Esophagus muscularis mucosa (tissue), 4 donors: ENCODE measurements at regions not wholly inside any gene's neighbourhood (a gene's known extent, or its start where the extent isn't known, plus 50 kb on each side); places are given as distances from the start of the nearest gene placed in this dataset.
A peak's percentile ranks its signal among the peaks of the same experiment; 100 is the strongest.

ENCODE experiments used
- DNase-seq: peaks from one replicate; pipeline ENCODE4 v3.0.0-alpha.2; 2017; ENCODE audit errors: extremely low spot score
- H3K27ac ChIP-seq, 4 donors: fragments of 200-600 bp; sonication (generic); replicated peaks in 1 of 4; 1 replicate in 3 of 4; 2 replicates in 1 of 4; pipeline ENCODE4 v1.5.1; 2016 to 2019; ENCODE audit warnings: mild to moderate bottlenecking in 1 of 4
- H3K27me3 ChIP-seq, 4 donors: fragments of 200-600 bp; sonication (generic); one replicate each; pipeline versions ENCODE4 v1.5.1 to v1.6.0; 2016 to 2019
- H3K36me3 ChIP-seq, 4 donors: fragments of 200-600 bp; sonication (generic); one replicate each; pipeline ENCODE4 v1.5.1; 2016 to 2019
- H3K4me1 ChIP-seq, 4 donors: fragments of 200-600 bp; sonication (generic); one replicate each; pipeline ENCODE4 v1.5.1; 2016 to 2019
- H3K4me3 ChIP-seq, 4 donors: fragments of 200-600 bp; sonication (generic); 1 replicate in 2 of 4; 2 replicates in 2 of 4; pipeline ENCODE4 v1.5.1; 2016 to 2019; ENCODE audit warnings: mild to moderate bottlenecking in 4 of 4, moderate library complexity in 1 of 4
- H3K9me3 ChIP-seq, 4 donors: fragments of 200-600 bp; sonication (generic); 1 replicate in 3 of 4; 2 replicates in 1 of 4; pipeline ENCODE4 v1.5.1; 2016 to 2019
- CTCF ChIP-seq, 3 experiments: fragments of 200-600 bp in 2 of 3; fragments of 450-650 bp in 1 of 3; sonication (generic) in 2 of 3; IDR thresholded peaks; one replicate each; pipeline ENCODE4 v1.5.1; 2017 to 2019; ENCODE audit warnings: antibody characterized with exemption in 3 of 3, mild to moderate bottlenecking in 2 of 3, moderate library complexity in 1 of 3
- EP300 ChIP-seq: sonication (generic); formaldehyde crosslinking; IDR thresholded peaks from one replicate; pipeline ENCODE4 v1.6.1; 2017; ENCODE audit warnings: antibody characterized with exemption
- POLR2A ChIP-seq: fragments of 450-650 bp; IDR thresholded peaks from one replicate; pipeline ENCODE4 v1.6.1; 2017; ENCODE audit warnings: antibody characterized with exemption, moderate library complexity, mild to moderate bottlenecking, low read depth
- POLR2AphosphoS5 ChIP-seq, 2 donors: sonication (generic); formaldehyde crosslinking; IDR thresholded peaks; one replicate each; pipeline ENCODE4 v1.6.1; 2017; ENCODE audit warnings: antibody characterized with exemption in 2 of 2
- WGBS: methylation state at CpG from one replicate; pipeline ENCODE4 v1.1.5; 2018; 5-methylcytosine and 5-hydroxymethylcytosine counted together
- intact Hi-C: fragments of 100-400 bp; cut with DNase I; formaldehyde crosslinking; loops from one replicate; pipeline ENCODE4 v1.15.1; 2023

- H3K9me3 ChIP-seq, result peaks cover 0 to 5% (median 0%) of the 10 kb centered on the region in 4 donors
- H3K27me3 ChIP-seq, result peaks cover 0 to 13% (median 0%) of the 10 kb centered on the region in 4 donors
- no peak overlapping the region for H3K27ac ChIP-seq
- DNase-seq, result peak; percentile 12
- intact Hi-C loops, result no loop called here
- no peaks in the 10 kb centered on the region for H3K36me3 ChIP-seq
- 56% methylated on average over 1 of the region's 1 CpG for WGBS
- TF ChIP-seq POLR2AphosphoS5 (IDR thresholded peaks at IDR 0.05), result no peak
- TF ChIP-seq EP300, result no peak
- TF ChIP-seq CTCF (IDR thresholded peaks at IDR 0.05), result no peak
- TF ChIP-seq POLR2A, result no peak
- H3K4me3 ChIP-seq, result no peak overlapping the region
- no peaks in the 10 kb centered on the region for H3K4me1 ChIP-seq
Measured at GRCh38 chr20:41874658-41875057, 256.5 kb upstream of the CHD6 start.

- Histone ChIP-seq H3K4me1 (no peaks in the 10 kb centered on the region), H3K36me3 (no peaks in the 10 kb centered on the region), H3K27ac (no peak overlapping the region), H3K4me3 (no peak overlapping the region), H3K9me3 (peaks cover 0 to 17% (median 6%) of the 10 kb centered on the region in 4 donors), H3K27me3 (peaks cover 0 to 13% (median 0%) of the 10 kb centered on the region in 4 donors)
- TF ChIP-seq CTCF (IDR thresholded peaks at IDR 0.05) (no peak), EP300 (no peak), POLR2A (no peak), POLR2AphosphoS5 (IDR thresholded peaks at IDR 0.05) (no peak)
- DNase-seq, result peak; percentile 86
- 83% methylated on average over 4 of the region's 4 CpGs for WGBS
- intact Hi-C loops, result no loop called here
Measured at GRCh38 chr20:41872930-41873329, 254.8 kb upstream of the CHD6 start.

- TF ChIP-seq CTCF (IDR thresholded peaks at IDR 0.05) (no peak), POLR2A (no peak), EP300 (no peak), POLR2AphosphoS5 (IDR thresholded peaks at IDR 0.05) (no peak)
- Histone ChIP-seq H3K4me1 (no peaks in the 10 kb centered on the region), H3K4me3 (no peak overlapping the region), H3K36me3 (no peaks in the 10 kb centered on the region), H3K27ac (no peak overlapping the region), H3K9me3 (peaks cover 0 to 22% (median 10%) of the 10 kb centered on the region in 4 donors), H3K27me3 (peaks cover 0 to 13% (median 0%) of the 10 kb centered on the region in 4 donors)
- 72% methylated on average over 3 of the region's 3 CpGs for WGBS
- peak; percentile 31 for DNase-seq
- intact Hi-C loops, result no loop called here
Measured at GRCh38 chr20:41870869-41871462, 252.8 kb upstream of the CHD6 start.

GRCh38 chr20:41869261-41869660 is 251.1 kb upstream of the CHD6 start:
- no peak for DNase-seq
- Histone ChIP-seq H3K4me1 (no peaks in the 10 kb centered on the region), H3K36me3 (no peaks in the 10 kb centered on the region), H3K27me3 (peaks cover 0 to 13% (median 0%) of the 10 kb centered on the region in 4 donors), H3K27ac (no peak overlapping the region), H3K9me3 (peaks cover 0 to 22% (median 10%) of the 10 kb centered on the region in 4 donors), H3K4me3 (no peak overlapping the region)
- intact Hi-C loops, result no loop called here
- 65% methylated on average over 2 of the region's 2 CpGs for WGBS
- TF ChIP-seq CTCF (IDR thresholded peaks at IDR 0.05) (no peak), POLR2AphosphoS5 (IDR thresholded peaks at IDR 0.05) (no peak), POLR2A (no peak), EP300 (no peak)

- Histone ChIP-seq H3K27me3 (peaks cover 0 to 7% (median 0%) of the 10 kb centered on the region in 4 donors), H3K9me3 (peaks cover 0 to 22% (median 10%) of the 10 kb centered on the region in 4 donors), H3K36me3 (no peaks in the 10 kb centered on the region), H3K27ac (no peak overlapping the region), H3K4me1 (no peaks in the 10 kb centered on the region), H3K4me3 (no peak overlapping the region)
- intact Hi-C loops, result no loop called here
- TF ChIP-seq POLR2A, result no peak
- no peak for TF ChIP-seq EP300
- TF ChIP-seq POLR2AphosphoS5 (IDR thresholded peaks at IDR 0.05), result no peak
- no peak for TF ChIP-seq CTCF (IDR thresholded peaks at IDR 0.05)
- 85% methylated on average over 3 of the region's 3 CpGs for WGBS
- no peak for DNase-seq
Measured at GRCh38 chr20:41865938-41866337, 247.8 kb upstream of the CHD6 start.
